GM12878 (cell line): ENCODE measurements at regions not wholly inside any gene's neighbourhood (a gene's known extent, or its start where the extent isn't known, plus 50 kb on each side); places are given as distances from the start of the nearest gene placed in this dataset.

ENCODE experiments used
- ATAC-seq: fragments of 200-7000 bp; cut with Tn5 transposase; 3 replicates; pipeline ENCODE4 v1.9.1; 2020; ENCODE audit warnings: mild to moderate bottlenecking, moderate library complexity
- BruUV-seq: library from RNA; stranded (reverse); fragments of 400-500 nt; replicated peaks from 2 replicates; lab custom pipeline; 2021; lab: Mats Ljungman, UMichigan
- CTCF ChIA-PET: fragments of 300-600 bp; sonication (Branson Sonifier 250); formaldehyde crosslinking; extraction: SDS; loops from one replicate; lab custom pipeline; 2021; ENCODE audit warnings: inconsistent platforms; lab: Yijun Ruan, JAX
- POLR2A ChIA-PET: fragments of 350-600 bp; formaldehyde crosslinking; extraction: SDS; loops from one replicate; lab custom pipeline; 2021; ENCODE audit warnings: inconsistent platforms; lab: Charles Lee
- RAD21 ChIA-PET: fragments of 300-600 bp; sonication (Branson Sonifier 250); formaldehyde crosslinking; loops from one replicate; lab custom pipeline; 2023; ENCODE audit warnings: antibody characterized with exemption; ENCODE audit not compliant: unreplicated experiment; lab: Charles Lee
- SMC1A ChIA-PET: fragments of 300-600 bp; sonication (Branson Sonifier 250); formaldehyde crosslinking; loops from one replicate; lab custom pipeline; 2023; ENCODE audit not compliant: unreplicated experiment, uncharacterized antibody; lab: Charles Lee
- DNase-seq: peaks from one replicate; pipeline ENCODE4 v3.0.0-alpha.2; 2011; ENCODE audit warnings: low read depth, low spot score
- FAIRE-seq: peaks from 3 replicates; lab custom pipeline; 2011; peaks lifted over from hg19 to GRCh38; lab: Jason Lieb, UNC
- H2AFZ ChIP-seq: 2 replicates; pipeline ENCODE4 v1.6.0; 2011; ENCODE audit warnings: low read depth, low read length, control low read depth; ENCODE audit not compliant: control insufficient read depth
- H3K27ac ChIP-seq: 2 replicates; pipeline ENCODE4 v1.5.1; 2011; ENCODE audit warnings: control low read depth; ENCODE audit not compliant: control insufficient read depth, insufficient read depth
- H3K27me3 ChIP-seq, 2 experiments: replicated peaks in 1 of 2; 2 replicates each; pipeline versions ENCODE4 v1.6.0 to v1.6.1; 2011; ENCODE audit warnings: low read length in 1 of 2; ENCODE audit not compliant: control insufficient read depth in 2 of 2, insufficient read depth in 2 of 2
- H3K36me3 ChIP-seq, 2 experiments: 2 replicates each; pipeline ENCODE4 v1.5.1; 2011; ENCODE audit warnings: low read length in 1 of 2; ENCODE audit not compliant: control insufficient read depth in 2 of 2, insufficient read depth in 2 of 2
- H3K4me1 ChIP-seq: 2 replicates; pipeline ENCODE4 v1.6.1; 2011; ENCODE audit warnings: mild to moderate bottlenecking, low read length, moderate library complexity, mixed read lengths; ENCODE audit not compliant: control insufficient read depth, insufficient read depth
- H3K4me2 ChIP-seq: 2 replicates; pipeline ENCODE4 v1.6.0; 2011; ENCODE audit warnings: control low read depth; ENCODE audit not compliant: control insufficient read depth, insufficient read depth
- H3K4me3 ChIP-seq: fragments of 200-600 bp; sonication (generic); 2 replicates; pipeline ENCODE4 v1.5.1; 2016
- H3K79me2 ChIP-seq: 2 replicates; pipeline ENCODE4 v1.6.0; 2011; ENCODE audit warnings: low read length; ENCODE audit not compliant: control insufficient read depth, insufficient read depth
- H3K9ac ChIP-seq: 2 replicates; pipeline ENCODE4 v1.8.0; 2011; ENCODE audit warnings: low read length, control low read depth, mixed read lengths; ENCODE audit not compliant: control insufficient read depth, insufficient read depth
- H3K9me3 ChIP-seq: replicated peaks from 3 replicates; pipeline ENCODE4 v1.5.1; 2011; ENCODE audit warnings: mild to moderate bottlenecking, low read length; ENCODE audit not compliant: control insufficient read depth, insufficient read depth
- H4K20me1 ChIP-seq: 2 replicates; pipeline ENCODE4 v1.6.0; 2011; ENCODE audit not compliant: control insufficient read depth, insufficient read depth
- BCLAF1 ChIP-seq: fragments of 450-650 bp; IDR thresholded peaks from 2 replicates; pipeline ENCODE4 v1.6.1; 2017; ENCODE audit warnings: antibody characterized with exemption, mild to moderate bottlenecking, moderate library complexity
- CUX1 ChIP-seq: IDR thresholded peaks from 2 replicates; pipeline ENCODE4 v1.6.1; 2012; ENCODE audit warnings: improper control_type of control experiment, low read depth, low read length; ENCODE audit not compliant: insufficient replicate concordance
- PAX5 ChIP-seq: IDR thresholded peaks from 2 replicates; pipeline ENCODE4 v1.6.1; 2011; ENCODE audit warnings: low read depth, low read length, borderline replicate concordance
- WGBS: methylation state at CpG from one replicate; pipeline ENCODE4 v1.1.6; 2016; ENCODE audit warnings: low lambda C conversion rate; ENCODE audit not compliant: insufficient replicate concordance, insufficient coverage; ENCODE audit errors: missing lambda C conversion rate; 5-methylcytosine and 5-hydroxymethylcytosine counted together
- in situ Hi-C: fragments of 300-500 bp; cut with MboI; formaldehyde crosslinking; loops from 9 replicates; pipeline ENCODE4 v1.14.3; 2018; ENCODE audit warnings: mixed read lengths
- intact Hi-C: fragments of 100-400 bp; cut with micrococcal nuclease; formaldehyde crosslinking; loops from one replicate; pipeline ENCODE4 v1.14.2; 2022; ENCODE audit not compliant: unreplicated experiment

- no peaks in the 10 kb centered on the region for H3K79me2 ChIP-seq
- H3K4me3 ChIP-seq = no peak overlapping the region
- no peaks in the 10 kb centered on the region for H4K20me1 ChIP-seq
- H3K36me3 ChIP-seq = no peaks in the 10 kb centered on the region
- ChIA-PET SMC1A (interaction anchor here (1.3 kb wide), 1 partner anchor 77 kb away, joined by 3 read pairs; the partner anchor contains the start of gene VCAM1), CTCF (interaction anchor here (0.6 to 1.2 kb wide), 2 partner anchors 61 to 226 kb away, joined by 3 read pairs; no protein-coding TSS in a partner anchor), RAD21 (no interaction called here), POLR2A (no interaction called here)
- no peak overlapping the region for H2AFZ ChIP-seq
- in situ Hi-C loops = no loop called here
- H3K9ac ChIP-seq = no peak overlapping the region
- H3K9me3 ChIP-seq = no peaks in the 10 kb centered on the region
- no peak overlapping the region for H3K4me2 ChIP-seq
- ATAC-seq = no peak
- intact Hi-C loops = no loop called here
- no peaks in the 10 kb centered on the region; a peak in 1 of 4 replicates for H3K27me3 ChIP-seq
- H3K4me1 ChIP-seq = no peaks in the 10 kb centered on the region
- WGBS = 5% methylated on average over 2 of the region's 2 CpGs
- TF ChIP-seq BCLAF1 = no peak
- no peak for TF ChIP-seq CUX1
- no peak for TF ChIP-seq PAX5
- FAIRE-seq = no peak
- no peak overlapping the region for H3K27ac ChIP-seq
- DNase-seq = no peak
- no TSS peak for BruUV-seq
Measured at GRCh38 chr1:100642826-100643225, 76.7 kb upstream of the VCAM1 start.
